GM21825 (cell line): ENCODE measurements at regions not wholly inside any gene's neighbourhood (a gene's known extent, or its start where the extent isn't known, plus 50 kb on each side); places are given as distances from the start of the nearest gene placed in this dataset.
A peak's percentile ranks its signal among the peaks of the same experiment; 100 is the strongest.

Experiments used
- ATAC-seq: cut with Tn5 transposase; IDR thresholded peaks from one replicate; pipeline ENCODE4 v1.9.1; 2021; ENCODE audit warnings: mild to moderate bottlenecking, moderate library complexity; ENCODE audit not compliant: unreplicated experiment

DNA sequence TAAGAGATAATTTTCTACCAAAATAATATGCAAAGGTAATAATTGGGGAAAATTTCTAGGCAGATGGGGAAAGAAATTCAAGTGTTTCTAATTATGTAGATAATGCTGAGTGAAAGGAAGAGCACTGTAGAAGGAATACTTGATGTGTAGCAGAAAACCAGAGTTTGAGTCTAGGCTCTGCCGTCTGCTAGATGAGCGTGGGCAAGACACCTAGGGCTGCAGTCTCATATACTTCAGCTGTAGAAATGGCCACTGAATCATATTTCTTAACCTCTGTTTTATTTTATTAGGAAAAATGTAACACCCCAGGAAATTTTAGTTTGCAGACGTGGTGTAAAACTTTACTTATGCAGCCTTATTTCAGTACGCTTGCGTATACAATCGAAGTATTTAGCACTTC lies 59.8 kb upstream of the SLC38A2 start:
- ATAC-seq, result no peak

GRCh38 chr12:46430340-46430948 lies 57.9 kb upstream of the SLC38A2 start:
- peak; percentile 50 for ATAC-seq
